Thyroid gland (tissue), 4 donors: ENCODE measurements at regions not wholly inside any gene's neighbourhood (a gene's known extent, or its start where the extent isn't known, plus 50 kb on each side); places are given as distances from the start of the nearest gene placed in this dataset.

Experiments
- POLR2A ChIP-seq, 2 donors: fragments of 450-650 bp; IDR thresholded peaks; one replicate each; pipeline ENCODE4 v1.6.1; 2017; ENCODE audit warnings: antibody characterized with exemption in 2 of 2, mild to moderate bottlenecking in 2 of 2, moderate library complexity in 1 of 2
- TF ChIP-seq, protein P1 (sequence below), 6 experiments: fragments of 200-600 bp in 3 of 6; fragments of 450-650 bp in 3 of 6; sonication (generic) in 3 of 6; IDR thresholded peaks; one replicate each; pipeline ENCODE4 v1.5.1; 2016 to 2019; ENCODE audit warnings: antibody characterized with exemption in 6 of 6, mild to moderate bottlenecking in 2 of 6, inconsistent platforms in 1 of 6, moderate library complexity in 1 of 6

- TF ChIP-seq, protein P1, sequence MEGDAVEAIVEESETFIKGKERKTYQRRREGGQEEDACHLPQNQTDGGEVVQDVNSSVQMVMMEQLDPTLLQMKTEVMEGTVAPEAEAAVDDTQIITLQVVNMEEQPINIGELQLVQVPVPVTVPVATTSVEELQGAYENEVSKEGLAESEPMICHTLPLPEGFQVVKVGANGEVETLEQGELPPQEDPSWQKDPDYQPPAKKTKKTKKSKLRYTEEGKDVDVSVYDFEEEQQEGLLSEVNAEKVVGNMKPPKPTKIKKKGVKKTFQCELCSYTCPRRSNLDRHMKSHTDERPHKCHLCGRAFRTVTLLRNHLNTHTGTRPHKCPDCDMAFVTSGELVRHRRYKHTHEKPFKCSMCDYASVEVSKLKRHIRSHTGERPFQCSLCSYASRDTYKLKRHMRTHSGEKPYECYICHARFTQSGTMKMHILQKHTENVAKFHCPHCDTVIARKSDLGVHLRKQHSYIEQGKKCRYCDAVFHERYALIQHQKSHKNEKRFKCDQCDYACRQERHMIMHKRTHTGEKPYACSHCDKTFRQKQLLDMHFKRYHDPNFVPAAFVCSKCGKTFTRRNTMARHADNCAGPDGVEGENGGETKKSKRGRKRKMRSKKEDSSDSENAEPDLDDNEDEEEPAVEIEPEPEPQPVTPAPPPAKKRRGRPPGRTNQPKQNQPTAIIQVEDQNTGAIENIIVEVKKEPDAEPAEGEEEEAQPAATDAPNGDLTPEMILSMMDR (IDR thresholded peaks at IDR 0.05): no peak
- TF ChIP-seq POLR2A (IDR thresholded peaks at IDR 0.05): no peak
These were observed 114.9 kb upstream of the PTPRT start for GRCh38 chr20:43304598-43304997.
